ENCODE measurements at regions not wholly inside any gene's neighbourhood (a gene's known extent, or its start where the extent isn't known, plus 50 kb on each side); places are given as distances from the start of the nearest gene placed in this dataset.

DNA sequence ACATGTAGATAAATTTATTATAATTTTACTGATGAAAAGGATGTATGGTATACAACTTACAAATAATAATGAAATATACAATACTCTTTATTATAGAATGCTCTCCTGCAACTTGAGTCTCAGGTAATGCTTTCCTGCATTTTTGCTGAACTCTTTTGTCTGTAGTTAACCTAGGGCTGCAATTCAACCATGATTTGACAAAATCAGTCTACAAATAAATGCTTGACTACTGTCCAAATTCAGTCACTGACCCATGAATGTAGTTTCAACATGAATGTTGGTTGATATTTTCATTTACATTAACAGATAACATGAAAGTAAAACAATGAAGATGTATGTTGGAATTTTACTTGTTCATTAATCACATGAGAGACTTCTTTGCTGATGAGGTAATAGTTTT, 320.9 kb downstream of the ZSWIM6 start:
- DNase-seq (ENCODE audit: low read depth in 2 of 2) = no peak

GRCh38 chr5:61653807-61654580, 321.9 kb downstream of the ZSWIM6 start:
- DNase-seq (ENCODE audit: low read depth in 2 of 2) = no peak

GRCh38 chr5:61654876-61655275, 322.8 kb downstream of the ZSWIM6 start:
- no peak for DNase-seq (ENCODE audit: low read depth in 2 of 2)

DNA sequence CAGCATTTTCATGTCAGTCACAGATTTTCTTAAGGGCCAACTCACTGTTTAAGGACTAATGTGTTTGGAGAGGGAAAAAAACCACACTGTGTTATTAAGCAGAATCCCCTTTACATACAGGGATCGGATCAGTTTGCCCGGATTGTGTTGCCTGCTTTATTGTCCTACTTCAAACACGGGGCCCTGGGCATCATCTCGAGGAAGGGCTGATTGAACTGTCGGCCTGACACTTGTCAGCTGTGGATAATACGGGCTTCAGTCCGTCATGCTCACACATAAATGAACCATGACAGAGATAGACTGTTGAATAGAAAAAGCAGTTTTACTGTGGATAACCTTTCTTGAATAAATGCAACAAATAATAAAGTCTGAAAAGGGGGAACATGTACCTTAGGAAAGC, 325.0 kb downstream of the ZSWIM6 start:
- DNase-seq (ENCODE audit: low read depth in 2 of 2) = no peak

DNA sequence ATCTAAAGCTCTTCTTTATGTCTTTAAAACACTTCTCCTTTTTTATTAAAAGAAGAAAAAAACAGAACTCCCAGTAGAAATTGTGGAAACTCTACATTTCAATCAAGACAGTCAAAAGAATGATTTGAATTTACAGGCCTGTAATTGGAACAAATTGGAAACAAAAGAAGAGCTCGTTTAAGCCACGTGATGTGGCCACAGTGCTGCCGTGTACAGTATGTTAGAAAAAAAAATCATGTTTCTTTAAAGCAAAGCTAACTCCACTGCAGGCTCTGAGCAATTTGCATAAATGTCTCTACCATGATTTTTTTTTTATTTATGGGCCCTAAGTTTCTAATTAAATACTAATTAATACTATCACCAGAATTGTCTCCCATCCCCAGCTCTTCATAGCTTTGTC, 325.6 kb downstream of the ZSWIM6 start:
- DNase-seq (ENCODE audit: low read depth in 2 of 2) = no peak

DNA sequence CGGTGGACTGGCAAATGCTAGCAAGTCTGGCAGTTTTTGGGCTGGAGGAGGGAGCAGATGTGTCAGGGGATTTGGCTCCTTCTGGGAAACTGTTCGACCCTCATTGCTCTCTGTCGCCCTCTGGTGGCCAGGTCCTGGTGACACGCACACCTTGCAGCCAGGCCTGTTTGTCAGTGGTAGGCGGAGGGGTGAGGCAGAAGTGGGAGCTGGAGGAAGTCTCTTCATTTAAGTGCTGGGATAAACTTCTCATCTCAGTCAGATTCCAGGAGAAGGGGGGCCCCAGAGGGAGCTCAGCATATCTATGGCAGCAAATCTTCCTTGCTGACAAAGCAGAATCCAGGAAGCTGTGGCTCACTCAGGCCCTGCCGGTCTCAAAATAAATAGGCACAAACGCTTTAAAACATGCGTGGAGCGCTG, 326.5 kb downstream of the ZSWIM6 start:
- DNase-seq (ENCODE audit: low read depth in 2 of 2) = peak; percentile 83 to 89

DNA sequence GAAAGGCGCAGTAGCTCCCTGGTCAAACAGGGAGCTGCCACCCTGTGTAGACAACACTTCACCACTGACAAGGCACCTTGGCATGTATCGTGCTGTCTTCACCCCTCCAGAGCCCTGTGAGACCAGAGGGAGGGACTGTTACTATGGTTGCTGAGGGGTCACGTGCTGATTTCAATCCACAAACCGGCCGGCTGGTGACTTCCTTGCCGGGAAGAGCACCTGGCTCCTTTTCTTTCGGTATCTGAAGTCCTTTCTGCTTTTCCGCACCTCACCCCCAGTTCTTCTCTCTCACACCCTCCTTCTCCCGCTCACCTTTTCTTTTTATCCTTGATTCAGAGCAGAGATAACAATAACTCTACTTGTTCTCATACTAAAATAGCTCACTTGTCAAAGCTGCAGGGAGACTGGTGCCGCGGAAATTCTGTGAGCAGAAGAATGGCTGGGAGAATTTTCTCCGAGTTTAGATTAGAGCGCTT, 327.2 kb downstream of the ZSWIM6 start:
- DNase-seq (ENCODE audit: low read depth in 2 of 2) = no peak

DNA sequence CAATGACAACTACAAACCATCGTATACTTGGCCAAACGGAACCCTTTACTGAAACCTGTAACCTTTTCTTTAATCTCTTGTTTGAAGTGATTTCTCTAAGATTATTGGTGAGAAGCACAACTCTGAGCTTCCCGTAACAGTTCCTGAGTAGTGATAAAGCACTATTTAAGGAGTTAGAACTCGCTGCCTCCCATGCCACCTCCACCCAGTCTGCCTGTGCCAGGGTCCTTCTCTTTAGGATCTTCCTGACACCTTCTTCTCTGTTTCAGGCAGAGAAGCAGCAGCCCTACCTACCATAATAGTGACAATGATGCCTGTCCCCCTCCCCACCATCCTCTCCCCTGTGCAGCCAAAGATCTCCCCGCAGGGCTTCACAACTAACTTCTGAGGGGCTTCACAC, 330.6 kb downstream of the ZSWIM6 start:
- no peak for DNase-seq (ENCODE audit: low read depth in 2 of 2)

- no peak for DNase-seq (ENCODE audit: low read depth in 2 of 2)
These were observed 334.1 kb downstream of the ZSWIM6 start for GRCh38 chr5:61666064-61666621.

GRCh38 chr5:61667525-61668218, 335.6 kb downstream of the ZSWIM6 start:
- DNase-seq (ENCODE audit: low read depth in 2 of 2) = no peak

DNA sequence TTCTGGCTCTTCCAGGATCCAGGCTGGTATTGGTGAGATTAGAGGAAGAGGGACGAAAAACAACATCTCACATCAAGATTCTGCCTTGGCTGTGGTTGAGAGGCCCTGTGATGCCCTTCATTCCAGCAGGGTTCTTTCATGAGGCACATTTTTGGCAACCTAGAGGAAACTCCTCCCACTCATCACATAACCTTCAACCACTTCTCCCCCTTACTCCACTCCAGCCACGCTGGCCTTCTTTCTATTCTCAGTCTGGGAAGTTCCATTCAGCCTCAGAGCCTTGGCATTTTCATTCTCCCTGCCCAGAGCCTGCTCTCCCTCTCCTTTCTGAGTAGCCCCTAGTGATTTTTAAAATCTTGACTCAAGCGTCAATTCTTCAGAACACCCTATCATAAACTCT, 337.5 kb downstream of the ZSWIM6 start:
- no peak for DNase-seq (ENCODE audit: low read depth in 2 of 2)

DNA sequence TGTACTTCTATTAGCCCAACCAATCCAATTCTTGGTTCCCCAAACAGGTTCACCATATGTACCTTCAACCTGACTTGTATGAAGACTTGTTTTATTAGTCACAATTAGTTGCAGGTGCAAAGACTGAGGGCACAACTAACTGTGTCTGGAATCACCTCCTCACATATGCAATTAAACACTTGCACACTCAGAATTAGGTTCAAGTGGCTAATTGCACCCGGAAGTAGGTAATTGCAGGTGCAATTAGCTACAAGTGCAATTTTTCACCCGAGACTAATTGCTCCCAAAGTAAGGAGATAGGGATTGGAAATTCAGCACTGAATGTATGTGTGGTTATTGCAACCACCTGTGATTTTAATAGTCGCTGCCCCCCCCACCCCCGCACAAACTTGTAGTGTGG, 338.9 kb downstream of the ZSWIM6 start:
- no peak for DNase-seq (ENCODE audit: low read depth in 2 of 2)

- DNase-seq (ENCODE audit: low read depth in 2 of 2) = no peak
These were observed 341.1 kb downstream of the ZSWIM6 start for GRCh38 chr5:61673007-61673735.

- no peak for DNase-seq (ENCODE audit: low read depth in 2 of 2)
These were observed 342.3 kb downstream of the ZSWIM6 start for GRCh38 chr5:61674378-61674777.

GRCh38 chr5:61675015-61675692, 343.1 kb downstream of the ZSWIM6 start:
- no peak for DNase-seq (ENCODE audit: low read depth in 2 of 2)

- no peak for DNase-seq (ENCODE audit: low read depth in 2 of 2)
These were observed 345.2 kb downstream of the ZSWIM6 start for GRCh38 chr5:61677220-61677619.

- DNase-seq (ENCODE audit: low read depth in 2 of 2) = no peak
These were observed 346.9 kb downstream of the ZSWIM6 start for GRCh38 chr5:61678966-61679365.

DNA sequence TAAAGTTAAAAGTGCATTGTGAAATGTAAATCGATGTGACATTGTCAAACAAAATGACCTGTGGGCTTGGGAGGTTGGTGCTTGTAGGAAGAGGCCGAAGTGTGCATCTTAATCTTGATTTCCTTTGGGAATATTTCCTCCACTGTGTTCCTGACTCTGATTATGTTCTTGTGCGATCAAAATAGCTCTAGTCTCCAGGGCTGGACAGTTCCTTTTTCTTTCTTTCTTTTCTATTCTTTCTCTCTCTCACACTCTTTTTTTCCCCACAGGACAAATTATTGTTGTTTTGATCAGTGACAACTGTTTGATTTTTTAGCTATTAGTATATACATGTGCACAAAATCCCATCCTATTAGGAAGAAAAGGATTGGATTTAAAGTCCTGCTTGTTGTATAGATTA, 347.5 kb downstream of the ZSWIM6 start:
- DNase-seq (ENCODE audit: low read depth in 2 of 2) = no peak

DNA sequence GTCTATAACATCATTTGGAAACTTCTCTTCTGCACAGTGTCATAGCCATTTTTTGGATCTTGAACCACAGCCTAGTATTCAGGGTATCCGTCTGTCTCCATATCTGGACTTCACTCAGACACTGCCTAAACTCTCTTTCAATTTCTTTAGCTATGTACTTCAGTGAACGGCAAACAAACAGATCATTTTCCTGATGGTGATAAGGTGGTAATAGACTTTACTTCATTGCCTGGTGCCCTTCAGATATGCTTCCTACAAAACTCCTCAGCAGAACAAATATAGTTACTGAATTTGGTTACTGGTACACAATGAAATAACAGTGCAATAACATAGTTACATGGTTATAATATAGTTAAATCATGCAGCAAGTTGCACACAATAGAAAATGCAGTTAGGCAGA, 348.2 kb downstream of the ZSWIM6 start:
- DNase-seq (ENCODE audit: low read depth in 2 of 2) = no peak

DNA sequence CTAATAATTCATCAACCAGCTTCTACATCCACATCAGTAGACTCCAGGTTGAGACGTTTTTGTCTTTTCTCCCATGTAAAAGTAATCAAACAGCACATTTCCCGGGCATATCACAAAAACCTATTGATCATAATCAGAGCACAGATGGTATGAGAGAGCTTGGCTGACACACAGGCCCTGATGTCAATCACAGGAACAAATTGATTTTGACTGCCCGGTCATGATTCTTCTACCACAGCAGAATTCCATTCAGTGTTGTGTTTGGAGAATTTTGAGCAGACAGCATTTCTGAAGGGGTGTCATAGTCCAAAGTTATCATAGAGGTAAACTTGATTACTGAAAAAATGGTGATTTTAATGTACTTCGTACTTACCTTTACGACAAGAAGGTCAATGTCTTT, 351.1 kb downstream of the ZSWIM6 start:
- no peak for DNase-seq (ENCODE audit: low read depth in 2 of 2)

DNA sequence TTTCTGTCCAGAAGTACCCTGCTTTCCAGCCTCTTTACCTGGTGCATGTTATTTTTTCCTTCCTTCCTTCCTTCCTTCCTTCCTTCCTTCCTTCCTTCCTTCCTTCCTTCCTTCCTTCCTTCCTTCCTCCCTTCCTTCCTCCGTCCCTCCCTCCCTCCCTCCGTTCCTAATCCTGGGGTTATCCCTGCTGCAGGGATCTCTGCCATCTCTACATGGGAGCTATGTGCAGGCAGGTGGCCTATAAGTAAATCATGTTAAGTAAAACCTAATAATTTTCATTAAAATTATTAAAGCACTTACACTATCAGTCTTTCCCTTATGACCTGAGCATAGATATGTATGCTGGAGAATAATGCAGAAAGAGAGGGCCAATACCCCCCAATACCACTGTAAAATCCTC, 351.9 kb downstream of the ZSWIM6 start:
- no peak for DNase-seq (ENCODE audit: low read depth in 2 of 2)
